Ascending aorta (tissue), 2 donors: ENCODE measurements at regions not wholly inside any gene's neighbourhood (a gene's known extent, or its start where the extent isn't known, plus 50 kb on each side); places are given as distances from the start of the nearest gene placed in this dataset.
"Not testable (repeated sequence)": the region's sequence is repeated elsewhere in the genome, so short reads cannot be mapped to it uniquely, and the experiment has no call there.

Source experiments
- DNase-seq, 2 donors: peaks; one replicate each; pipeline ENCODE4 v3.0.0-alpha.2; 2019; ENCODE audit warnings: low spot score in 2 of 2
- H3K27ac ChIP-seq, 2 donors: fragments of 200-600 bp; sonication (generic); one replicate each; pipeline ENCODE4 v1.5.1; 2016 to 2017; ENCODE audit warnings: mild to moderate bottlenecking in 1 of 2
- H3K27me3 ChIP-seq: fragments of 200-600 bp; sonication (generic); one replicate; pipeline ENCODE4 v1.5.1; 2017
- H3K36me3 ChIP-seq, 2 donors: fragments of 200-600 bp; sonication (generic); one replicate each; pipeline ENCODE4 v1.5.1; 2016
- H3K4me1 ChIP-seq, 2 donors: fragments of 200-600 bp; sonication (generic); one replicate each; pipeline ENCODE4 v1.5.1; 2016 to 2017; ENCODE audit warnings: mild to moderate bottlenecking in 1 of 2
- H3K4me3 ChIP-seq, 2 donors: fragments of 200-600 bp; sonication (generic); one replicate each; pipeline ENCODE4 v1.5.1; 2016 to 2017; ENCODE audit warnings: mild to moderate bottlenecking in 1 of 2
- H3K9me3 ChIP-seq, 2 donors: fragments of 200-600 bp; sonication (generic); one replicate each; pipeline ENCODE4 v1.5.1; 2016
- CTCF ChIP-seq, 3 experiments: fragments of 200-600 bp in 2 of 3; fragments of 450-650 bp in 1 of 3; sonication (generic) in 2 of 3; IDR thresholded peaks; one replicate each; pipeline ENCODE4 v1.5.1; 2016 to 2019; ENCODE audit warnings: antibody characterized with exemption in 3 of 3, mild to moderate bottlenecking in 1 of 3, moderate library complexity in 1 of 3
- intact Hi-C: fragments of 100-400 bp; cut with DNase I; formaldehyde crosslinking; loops from one replicate; pipeline ENCODE4 v1.15.1; 2023

GRCh38 chr5:1983401-1983800 is 100.7 kb upstream of the IRX4 start:
- no peak overlapping the region for H3K4me3 ChIP-seq
- no peaks in the 10 kb centered on the region for H3K4me1 ChIP-seq
- H3K36me3 ChIP-seq: no peaks in the 10 kb centered on the region
- no peak for DNase-seq
- intact Hi-C loops: no loop called here
- no peaks in the 10 kb centered on the region for H3K27me3 ChIP-seq
- TF ChIP-seq CTCF (IDR thresholded peaks at IDR 0.05): no peak
- H3K9me3 ChIP-seq: no peaks in the 10 kb centered on the region
- no peak overlapping the region for H3K27ac ChIP-seq

GRCh38 chr5:1982561-1982960 is 99.8 kb upstream of the IRX4 start:
- H3K4me1 ChIP-seq, H3K4me3 ChIP-seq, H3K27me3 ChIP-seq, intact Hi-C loops, H3K9me3 ChIP-seq, DNase-seq, H3K36me3 ChIP-seq, H3K27ac ChIP-seq: not testable (repeated sequence)

- intact Hi-C loops: no loop called here
- DNase-seq: no peak
- TF ChIP-seq CTCF (IDR thresholded peaks at IDR 0.05): no peak
Measured at GRCh38 chr5:1975898-1976765, 93.4 kb upstream of the IRX4 start.

GRCh38 chr5:1975406-1975715 is 92.6 kb upstream of the IRX4 start:
- no peak overlapping the region for H3K27ac ChIP-seq
- TF ChIP-seq CTCF (IDR thresholded peaks at IDR 0.05): no peak
- intact Hi-C loops: no loop called here
- no peaks in the 10 kb centered on the region for H3K27me3 ChIP-seq
- H3K36me3 ChIP-seq: no peaks in the 10 kb centered on the region
- no peaks in the 10 kb centered on the region for H3K9me3 ChIP-seq
- no peaks in the 10 kb centered on the region for H3K4me1 ChIP-seq
- no peak for DNase-seq
- H3K4me3 ChIP-seq: no peak overlapping the region

More at GRCh38 chr5:1975898-1976765, 93.4 kb upstream of the IRX4 start:
- no peaks in the 10 kb centered on the region for H3K9me3 ChIP-seq
- no peak overlapping the region for H3K27ac ChIP-seq
- H3K4me3 ChIP-seq: no peak overlapping the region
- no peaks in the 10 kb centered on the region for H3K36me3 ChIP-seq
- no peaks in the 10 kb centered on the region for H3K27me3 ChIP-seq
- no peaks in the 10 kb centered on the region for H3K4me1 ChIP-seq

GRCh38 chr5:1974501-1975405 is 92.0 kb upstream of the IRX4 start:
- H3K9me3 ChIP-seq: no peaks in the 10 kb centered on the region
- H3K4me3 ChIP-seq: no peak overlapping the region
- no peaks in the 10 kb centered on the region for H3K4me1 ChIP-seq
- no peak overlapping the region for H3K27ac ChIP-seq
- no peaks in the 10 kb centered on the region for H3K36me3 ChIP-seq
- intact Hi-C loops: no loop called here
- DNase-seq: no peak
- TF ChIP-seq CTCF (IDR thresholded peaks at IDR 0.05): no peak
- H3K27me3 ChIP-seq: no peaks in the 10 kb centered on the region

GRCh38 chr5:1974081-1974480 is 91.4 kb upstream of the IRX4 start:
- no peak overlapping the region for H3K4me3 ChIP-seq
- DNase-seq: no peak
- intact Hi-C loops: no loop called here
- no peak overlapping the region for H3K27ac ChIP-seq
- H3K27me3 ChIP-seq: no peaks in the 10 kb centered on the region
- TF ChIP-seq CTCF (IDR thresholded peaks at IDR 0.05): no peak
- no peaks in the 10 kb centered on the region for H3K9me3 ChIP-seq
- H3K4me1 ChIP-seq: no peaks in the 10 kb centered on the region
- H3K36me3 ChIP-seq: no peaks in the 10 kb centered on the region
